ENCODE measurements at regions not wholly inside any gene's neighbourhood (a gene's known extent, or its start where the extent isn't known, plus 50 kb on each side); places are given as distances from the start of the nearest gene placed in this dataset.

GRCh38 chr1:244137276-244137675 is 86.2 kb downstream of the ZBTB18 start:
- TF ChIP-seq CTCF (IDR thresholded peaks at IDR 0.05; ENCODE audit: low read length) (no peak), EZH2 (IDR thresholded peaks at IDR 0.05; ENCODE audit: borderline replicate concordance, low read length) (no peak)
